ENCODE measurements at regions not wholly inside any gene's neighbourhood (a gene's known extent, or its start where the extent isn't known, plus 50 kb on each side); places are given as distances from the start of the nearest gene placed in this dataset.
"Not testable (repeated sequence)": the region's sequence is repeated elsewhere in the genome, so short reads cannot be mapped to it uniquely, and the experiment has no call there.

GRCh38 chr10:28400681-28401080 is 97.8 kb upstream of the MPP7 start:
- peak; percentile 33 for ATAC-seq (replicated peaks)
- H3K36me3 Mint-ChIP-seq (ENCODE audit: insufficient read depth): no peaks in the 10 kb centered on the region
- H3K27ac Mint-ChIP-seq: no peak overlapping the region
- no peak for DNase-seq
- H3K4me3 Mint-ChIP-seq: no peak overlapping the region
- H3K27me3 Mint-ChIP-seq: peaks cover 8 to 19% of the 10 kb centered on the region in 2 donors
- no peaks in the 10 kb centered on the region for H3K4me1 Mint-ChIP-seq (ENCODE audit: low read depth in 2 of 2)
- H3K9me3 Mint-ChIP-seq: no peaks in the 10 kb centered on the region

DNA sequence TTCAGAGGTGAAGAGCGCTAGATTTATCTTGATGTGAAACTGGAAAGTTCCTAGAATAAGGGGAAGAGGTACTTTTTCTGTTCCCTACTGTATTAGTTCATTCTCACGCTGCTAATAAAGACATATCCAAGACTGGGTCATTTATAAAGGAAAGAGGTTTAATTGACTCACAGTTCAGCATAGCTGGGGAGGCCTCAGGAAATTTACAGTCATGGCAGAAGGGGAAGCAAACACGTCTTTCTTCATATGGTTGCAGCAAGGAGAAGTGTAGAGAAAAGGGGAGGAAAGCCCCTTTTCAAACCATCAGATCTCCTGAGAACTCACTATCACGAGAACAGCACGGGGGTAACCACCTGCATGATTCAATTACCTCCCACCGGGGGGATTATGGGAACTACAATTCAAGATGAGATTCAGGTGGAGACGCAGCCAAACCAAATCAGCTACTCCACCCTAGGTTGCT is 99.8 kb upstream of the MPP7 start:
- not testable (repeated sequence) for H3K36me3 Mint-ChIP-seq (ENCODE audit: insufficient read depth); DNase-seq; H3K27ac Mint-ChIP-seq; H3K4me1 Mint-ChIP-seq (ENCODE audit: low read depth in 2 of 2); H3K4me3 Mint-ChIP-seq; H3K9me3 Mint-ChIP-seq; ATAC-seq (replicated peaks)
- H3K27me3 Mint-ChIP-seq: peaks cover 0 to 12% of the 10 kb centered on the region in 2 donors

DNA sequence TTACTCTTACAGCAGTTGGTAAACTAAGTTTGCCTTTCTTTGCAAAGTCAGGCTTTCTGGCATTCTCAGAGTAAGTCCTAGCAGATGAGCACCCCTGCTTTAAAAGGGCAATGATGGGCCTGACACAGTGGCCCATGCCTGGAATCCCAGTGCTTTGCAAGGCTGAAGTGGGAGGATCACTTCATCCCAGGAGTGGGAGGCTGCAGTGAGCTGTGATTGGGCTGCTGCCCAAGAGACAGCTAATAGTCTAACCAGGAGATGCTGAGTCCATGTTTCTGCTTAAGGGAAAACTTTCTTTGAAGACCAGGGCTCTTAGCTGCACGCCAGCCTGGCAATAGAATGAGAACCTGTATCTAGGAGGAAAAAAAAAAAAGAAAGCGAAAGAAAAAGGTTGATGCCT is 100.2 kb upstream of the MPP7 start:
- Mint-ChIP-seq H3K27ac (no peak overlapping the region), H3K9me3 (no peaks in the 10 kb centered on the region), H3K36me3 (ENCODE audit: insufficient read depth) (no peaks in the 10 kb centered on the region), H3K4me3 (no peak overlapping the region), H3K4me1 (ENCODE audit: low read depth in 2 of 2) (no peaks in the 10 kb centered on the region), H3K27me3 (peaks cover 0 to 13% of the 10 kb centered on the region in 2 donors)
- DNase-seq (no peak), ATAC-seq (replicated peaks) (no peak)

- Mint-ChIP-seq H3K27me3 (peaks cover 20 to 35% of the 10 kb centered on the region in 2 donors), H3K4me3 (no peak overlapping the region), H3K4me1 (ENCODE audit: low read depth in 2 of 2) (no peaks in the 10 kb centered on the region), H3K27ac (no peak overlapping the region), H3K9me3 (no peaks in the 10 kb centered on the region), H3K36me3 (ENCODE audit: insufficient read depth) (no peaks in the 10 kb centered on the region)
- DNase-seq (no peak), ATAC-seq (replicated peaks) (no peak)
Observed at GRCh38 chr10:28408237-28408777, 105.4 kb upstream of the MPP7 start.

DNA sequence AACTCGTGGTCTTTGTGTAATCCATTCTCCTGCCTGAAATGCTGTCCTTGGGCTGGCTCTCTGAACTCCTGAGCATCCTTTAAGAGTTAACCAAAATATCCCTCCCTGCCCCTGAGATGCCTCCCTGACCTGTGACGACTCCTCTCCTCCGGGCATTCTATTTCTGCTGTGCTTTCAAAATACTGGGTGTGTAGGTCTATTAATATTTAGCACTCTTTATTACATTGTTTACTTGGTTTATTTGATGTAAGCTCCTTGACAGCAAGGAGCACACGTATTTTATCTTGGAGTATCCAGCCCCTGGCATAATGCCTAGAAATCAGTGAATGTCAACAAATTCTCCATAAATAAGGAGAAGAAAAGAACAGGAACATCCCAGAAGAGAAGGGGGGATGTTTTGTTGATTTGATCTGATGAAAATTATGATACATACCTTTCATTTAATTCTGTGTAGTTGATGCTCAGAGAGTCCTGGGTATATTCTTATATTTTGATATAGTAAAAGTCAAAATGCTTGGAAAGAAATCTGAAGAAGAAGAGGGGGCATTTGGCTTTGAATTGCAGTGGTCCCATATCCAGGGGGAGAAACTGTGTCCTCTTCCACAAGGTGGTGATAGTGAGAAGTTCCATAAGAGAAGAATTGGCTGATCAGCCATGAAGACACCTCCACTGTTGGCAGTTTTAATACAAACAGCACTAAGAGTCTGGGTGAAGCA is 107.7 kb upstream of the MPP7 start:
- Mint-ChIP-seq H3K4me1 (ENCODE audit: low read depth in 2 of 2) (no peaks in the 10 kb centered on the region), H3K27ac (no peak overlapping the region), H3K4me3 (no peak overlapping the region), H3K9me3 (no peaks in the 10 kb centered on the region), H3K36me3 (ENCODE audit: insufficient read depth) (no peaks in the 10 kb centered on the region), H3K27me3 (peaks cover 41 to 46% of the 10 kb centered on the region in 2 donors)
- DNase-seq (no peak), ATAC-seq (replicated peaks) (no peak)

DNA sequence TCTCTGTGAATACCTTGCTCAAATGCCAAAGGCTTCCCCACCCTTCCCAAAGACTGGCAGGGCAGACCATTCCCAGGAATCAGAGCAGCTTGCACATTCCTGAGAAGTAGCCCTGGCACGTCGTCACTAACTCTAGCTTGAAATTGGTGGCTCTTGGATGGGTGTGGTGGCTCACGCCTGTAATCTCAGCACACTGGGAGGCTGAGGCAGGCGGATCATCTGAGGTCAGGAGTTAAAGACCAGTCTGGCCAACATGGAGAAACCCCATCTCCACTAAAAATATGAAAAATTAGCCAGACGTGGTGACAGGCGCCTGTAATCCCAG is 108.2 kb upstream of the MPP7 start:
- no peak for ATAC-seq (replicated peaks)
- no peak overlapping the region for H3K27ac Mint-ChIP-seq
- peaks cover 46 to 51% of the 10 kb centered on the region in 2 donors for H3K27me3 Mint-ChIP-seq
- H3K4me3 Mint-ChIP-seq: no peak overlapping the region
- no peak for DNase-seq
- H3K4me1 Mint-ChIP-seq (ENCODE audit: low read depth in 2 of 2): no peaks in the 10 kb centered on the region
- no peaks in the 10 kb centered on the region for H3K9me3 Mint-ChIP-seq
- no peaks in the 10 kb centered on the region for H3K36me3 Mint-ChIP-seq (ENCODE audit: insufficient read depth)

DNA sequence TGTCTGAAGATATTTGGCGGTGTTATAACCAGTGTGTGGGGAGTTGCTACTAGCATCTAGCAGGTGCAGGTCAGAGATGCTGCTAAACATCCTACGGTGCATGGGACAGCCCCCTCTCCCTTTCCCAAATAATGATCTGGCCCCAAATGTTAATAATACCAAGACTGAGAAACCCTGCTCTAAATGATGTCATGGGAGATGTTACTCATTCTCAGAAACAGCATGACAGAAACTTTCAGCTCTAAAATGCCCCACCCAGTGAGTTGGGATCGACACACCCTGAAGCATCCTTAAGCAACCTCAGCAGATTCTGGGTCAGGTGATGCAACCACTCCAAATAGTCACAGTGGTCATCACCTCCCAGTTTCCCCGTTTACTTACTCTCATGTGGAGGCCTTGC is 108.8 kb upstream of the MPP7 start:
- H3K27ac Mint-ChIP-seq: no peak overlapping the region
- H3K9me3 Mint-ChIP-seq: no peaks in the 10 kb centered on the region
- no peaks in the 10 kb centered on the region for H3K36me3 Mint-ChIP-seq (ENCODE audit: insufficient read depth)
- ATAC-seq (replicated peaks): no peak
- DNase-seq: no peak
- no peaks in the 10 kb centered on the region for H3K4me1 Mint-ChIP-seq (ENCODE audit: low read depth in 2 of 2)
- no peak overlapping the region for H3K4me3 Mint-ChIP-seq
- peaks cover 52 to 53% of the 10 kb centered on the region in 2 donors for H3K27me3 Mint-ChIP-seq

DNA sequence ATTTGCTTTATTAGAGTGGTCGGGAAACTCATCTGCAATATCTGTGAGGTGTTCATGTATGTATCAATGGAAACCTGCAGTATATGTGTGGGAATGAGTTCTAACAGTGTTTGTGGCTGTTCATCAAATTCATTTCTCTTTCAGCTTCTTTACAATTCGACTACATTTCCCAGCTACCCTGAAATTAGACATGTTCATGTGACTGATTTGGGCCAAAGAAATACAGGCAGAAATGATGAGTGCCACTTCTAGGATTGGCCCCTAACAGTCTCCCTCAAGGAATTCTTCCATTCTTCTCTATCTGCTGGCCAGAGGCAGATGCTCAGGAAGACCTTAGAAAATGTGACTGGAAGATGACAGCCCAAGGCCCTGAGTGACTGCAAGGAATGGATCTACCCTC is 114.8 kb upstream of the WAC start:
- no peaks in the 10 kb centered on the region for H3K36me3 Mint-ChIP-seq (ENCODE audit: insufficient read depth)

DNA sequence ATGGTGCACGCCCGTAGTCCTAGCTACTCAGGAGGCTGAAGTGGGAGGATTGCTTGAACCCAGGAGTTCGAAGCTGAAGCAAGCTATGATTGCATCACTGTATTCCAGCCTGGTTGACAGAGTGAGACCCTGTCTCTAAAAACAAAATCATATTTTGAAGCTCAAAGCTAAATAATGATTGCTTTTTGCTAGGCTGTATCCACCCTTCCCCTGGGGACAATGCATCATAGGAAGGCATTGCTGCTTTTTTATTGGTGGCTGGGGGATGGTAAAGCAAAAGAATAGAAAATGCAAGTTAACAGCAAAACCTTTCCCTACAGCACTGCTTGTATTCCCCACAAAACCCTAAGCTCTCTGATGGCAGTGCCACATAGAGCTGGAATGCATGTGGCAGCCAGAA is 107.5 kb upstream of the WAC start:
- H3K4me3 Mint-ChIP-seq: no peak overlapping the region
- DNase-seq (no peak), ATAC-seq (replicated peaks) (no peak)
- H3K36me3 Mint-ChIP-seq (ENCODE audit: insufficient read depth): no peaks in the 10 kb centered on the region
- no peak overlapping the region for H3K27ac Mint-ChIP-seq
- peaks cover 9 to 35% of the 10 kb centered on the region in 2 donors for H3K27me3 Mint-ChIP-seq
- no peaks in the 10 kb centered on the region for H3K4me1 Mint-ChIP-seq (ENCODE audit: low read depth in 2 of 2)
- H3K9me3 Mint-ChIP-seq: no peaks in the 10 kb centered on the region

More for the DNA sequence above, 114.8 kb upstream of the WAC start:
- no peaks in the 10 kb centered on the region for H3K4me1 Mint-ChIP-seq (ENCODE audit: low read depth in 2 of 2)
- H3K27me3 Mint-ChIP-seq: peaks cover 44 to 72% of the 10 kb centered on the region in 2 donors
- H3K27ac Mint-ChIP-seq: no peak overlapping the region
- H3K4me3 Mint-ChIP-seq: no peak overlapping the region
- H3K9me3 Mint-ChIP-seq: no peaks in the 10 kb centered on the region
- ATAC-seq (replicated peaks) (no peak), DNase-seq (no peak)

DNA sequence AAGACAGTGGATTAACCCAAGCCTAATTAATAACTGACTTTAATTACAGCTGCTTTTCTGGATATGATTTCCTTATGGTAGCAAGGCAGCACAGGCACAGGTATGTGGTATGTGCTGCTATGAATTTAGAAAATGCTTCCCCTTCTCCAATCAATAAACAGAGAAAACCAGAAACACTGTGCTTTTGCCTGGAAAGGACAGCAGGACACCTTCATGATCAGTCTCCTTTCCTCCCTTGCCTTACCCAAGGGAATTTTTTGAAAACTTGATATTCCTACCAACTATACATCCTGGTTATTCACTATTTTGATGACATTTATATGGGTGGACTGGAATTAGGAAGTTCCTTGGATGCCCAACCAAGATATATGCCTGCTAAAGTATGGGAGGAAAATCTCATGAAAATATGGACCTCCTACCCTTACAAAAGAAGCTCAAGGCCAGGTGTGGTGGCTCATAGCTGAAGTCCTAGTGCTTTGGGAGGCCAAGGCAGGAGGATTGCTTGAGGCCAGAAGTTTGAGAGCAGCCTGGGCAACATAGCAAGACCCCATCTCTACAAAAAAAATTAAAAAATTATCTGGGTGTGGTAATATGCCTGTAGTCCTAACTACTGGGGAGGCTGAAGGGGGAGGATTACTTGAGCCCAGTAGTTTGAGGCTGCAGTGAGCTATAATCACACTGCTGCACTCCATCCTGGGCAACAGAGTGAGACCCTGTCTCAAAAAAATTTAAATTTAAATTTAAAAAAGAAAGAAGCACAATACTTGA is 106.3 kb upstream of the WAC start:
- H3K9me3 Mint-ChIP-seq: no peaks in the 10 kb centered on the region
- H3K27me3 Mint-ChIP-seq: peaks cover 8 to 28% of the 10 kb centered on the region in 2 donors
- no peak for ATAC-seq (replicated peaks)
- peaks cover 4% of the 10 kb centered on the region for H3K36me3 Mint-ChIP-seq (ENCODE audit: insufficient read depth)
- H3K4me3 Mint-ChIP-seq: no peak overlapping the region
- DNase-seq: no peak
- H3K4me1 Mint-ChIP-seq (ENCODE audit: low read depth in 2 of 2): no peaks in the 10 kb centered on the region
- H3K27ac Mint-ChIP-seq: no peak overlapping the region

DNA sequence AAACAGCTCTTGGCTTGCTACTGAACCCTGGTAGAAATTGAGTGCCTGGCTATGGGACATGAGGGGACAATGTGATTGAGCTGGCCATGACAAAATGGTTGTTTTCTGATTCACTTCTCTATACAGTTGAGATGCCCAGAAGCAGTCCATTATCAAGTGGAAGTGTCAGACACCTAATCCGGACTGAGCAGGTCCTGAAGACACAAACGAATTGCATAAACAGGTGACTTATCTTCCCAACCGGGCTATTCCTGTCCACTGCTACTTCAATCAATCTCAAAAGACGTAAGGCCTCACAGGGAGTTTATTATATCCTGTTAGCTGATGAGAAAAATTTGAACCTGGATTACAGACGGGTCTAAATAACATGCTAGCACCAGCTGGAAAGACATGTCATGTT is 105.5 kb upstream of the WAC start:
- no peak for ATAC-seq (replicated peaks)
- Mint-ChIP-seq H3K9me3 (no peaks in the 10 kb centered on the region), H3K4me1 (ENCODE audit: low read depth in 2 of 2) (peaks cover 5 to 6% of the 10 kb centered on the region in 2 donors)

DNA sequence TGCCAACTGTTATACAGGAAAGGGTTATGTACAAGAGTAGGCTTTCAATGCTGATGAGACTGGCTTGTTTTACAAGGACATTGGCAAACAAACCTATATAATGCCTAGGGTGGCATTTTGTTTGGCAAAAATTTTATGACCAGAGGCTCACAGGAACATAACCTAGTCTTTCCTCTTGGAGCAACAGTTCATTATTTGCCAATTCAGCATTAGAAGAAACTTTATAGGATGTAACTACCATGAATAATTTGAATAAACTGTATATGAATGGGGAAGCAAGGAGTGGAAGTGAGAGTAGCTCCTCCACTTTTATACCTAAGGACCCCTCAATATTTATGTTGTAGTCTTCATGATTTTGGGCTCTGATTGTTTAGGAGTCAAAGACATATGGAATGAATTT is 103.9 kb upstream of the WAC start:
- Mint-ChIP-seq H3K27me3 (peaks cover 5 to 13% of the 10 kb centered on the region in 2 donors), H3K4me1 (ENCODE audit: low read depth in 2 of 2) (peaks cover 6 to 7% of the 10 kb centered on the region in 2 donors), H3K9me3 (no peaks in the 10 kb centered on the region), H3K4me3 (no peak overlapping the region), H3K27ac (no peak overlapping the region), H3K36me3 (ENCODE audit: insufficient read depth) (peaks cover 5% of the 10 kb centered on the region)
- no peak for DNase-seq
- ATAC-seq (replicated peaks): no peak

More for the DNA sequence above, 105.5 kb upstream of the WAC start:
- H3K4me3 Mint-ChIP-seq: no peak overlapping the region
- no peak overlapping the region for H3K27ac Mint-ChIP-seq
- no peak for DNase-seq
- peaks cover 5% of the 10 kb centered on the region for H3K36me3 Mint-ChIP-seq (ENCODE audit: insufficient read depth)
- peaks cover 13 to 28% of the 10 kb centered on the region in 2 donors for H3K27me3 Mint-ChIP-seq

DNA sequence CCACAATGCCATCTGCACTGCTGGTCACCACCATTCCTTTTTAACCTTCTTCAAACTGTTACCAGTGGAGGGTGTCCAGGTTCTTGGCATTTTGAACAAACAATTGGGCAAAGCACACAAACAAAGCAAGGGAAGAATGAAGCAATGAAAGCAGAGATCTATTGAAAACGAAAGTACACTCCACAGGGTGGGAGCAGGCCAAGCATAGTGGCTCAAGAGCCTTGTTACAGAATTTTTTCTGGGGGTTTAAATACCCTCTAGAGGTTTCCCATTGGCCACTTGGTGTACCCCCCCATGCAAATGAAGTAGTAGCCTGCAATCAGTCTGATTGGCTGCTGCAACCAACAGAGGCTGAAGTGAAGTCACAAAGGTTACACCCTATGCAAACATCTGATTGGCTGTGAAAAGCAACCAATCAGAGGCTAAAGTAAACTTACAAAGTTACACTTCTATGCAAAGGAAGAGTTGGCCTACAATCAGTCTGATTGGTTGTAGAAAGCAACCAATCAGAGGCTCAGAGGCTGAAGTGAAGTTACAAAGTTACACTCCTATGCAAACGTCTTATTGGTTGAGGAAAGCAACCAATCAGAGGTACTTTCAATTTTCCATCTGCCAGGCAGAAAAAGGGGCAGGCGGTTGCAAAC is 103.2 kb upstream of the WAC start:
- H3K4me1 Mint-ChIP-seq (ENCODE audit: low read depth in 2 of 2): peaks cover 6 to 7% of the 10 kb centered on the region in 2 donors
- H3K9me3 Mint-ChIP-seq: no peaks in the 10 kb centered on the region
- ATAC-seq (replicated peaks): no peak
- H3K36me3 Mint-ChIP-seq (ENCODE audit: insufficient read depth): peaks cover 5% of the 10 kb centered on the region
- no peak overlapping the region for H3K27ac Mint-ChIP-seq
- H3K4me3 Mint-ChIP-seq: no peak overlapping the region
- no peak for DNase-seq
- H3K27me3 Mint-ChIP-seq: peaks cover 5 to 6% of the 10 kb centered on the region in 2 donors
